Epithelial cell of prostate (primary cell): ENCODE measurements at regions not wholly inside any gene's neighbourhood (a gene's known extent, or its start where the extent isn't known, plus 50 kb on each side); places are given as distances from the start of the nearest gene placed in this dataset.

Source experiments
- DNase-seq: peaks from one replicate; pipeline ENCODE4 v3.0.0-alpha.2; 2011; ENCODE audit warnings: low read depth, low spot score
- H3K27ac ChIP-seq: fragments of 450-650 bp; 2 replicates; pipeline ENCODE4 v1.5.1; 2017; ENCODE audit warnings: mild to moderate bottlenecking

DNA sequence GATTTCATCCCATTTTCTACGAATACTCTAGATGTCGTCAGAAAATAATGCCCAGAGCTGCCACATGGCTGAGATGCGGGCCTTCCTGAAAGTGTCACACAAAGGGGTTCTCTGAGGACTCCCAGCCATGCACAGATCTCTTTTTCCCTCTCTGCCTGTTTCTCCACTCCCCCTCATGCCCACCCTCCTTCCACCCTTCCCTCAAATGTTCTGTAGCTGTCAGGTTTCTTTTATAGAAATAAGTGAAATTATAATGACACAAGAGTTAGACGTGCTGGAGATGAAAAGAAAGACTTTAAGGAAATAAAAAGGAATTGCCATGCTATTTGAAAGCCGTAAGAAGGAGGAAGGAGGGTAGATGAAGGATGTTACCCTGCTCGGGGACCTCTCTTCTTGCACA is 819.3 kb upstream of the CELF2 start:
- DNase-seq, result no peak
- no peak overlapping the region for H3K27ac ChIP-seq

DNA sequence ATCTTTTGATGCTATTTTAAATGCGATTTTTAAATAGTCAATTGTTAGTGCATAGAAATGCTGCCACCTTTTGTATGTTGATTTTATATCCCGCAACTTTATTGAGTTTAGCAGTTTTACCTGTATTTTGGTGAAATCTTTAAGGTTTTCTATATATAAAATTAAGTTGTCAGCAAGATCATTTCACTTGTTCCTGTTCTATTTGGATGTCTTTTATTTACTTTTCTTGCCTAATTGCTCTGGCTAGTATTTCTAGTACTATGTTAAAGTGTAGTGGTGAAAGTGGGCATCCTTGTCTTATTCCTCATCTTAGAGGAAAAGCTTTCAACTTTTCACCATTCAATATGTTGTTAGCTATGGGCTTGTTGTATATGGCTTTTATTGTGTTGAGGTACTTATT is 813.3 kb upstream of the CELF2 start:
- DNase-seq, result no peak
- H3K27ac ChIP-seq, result no peak overlapping the region

DNA sequence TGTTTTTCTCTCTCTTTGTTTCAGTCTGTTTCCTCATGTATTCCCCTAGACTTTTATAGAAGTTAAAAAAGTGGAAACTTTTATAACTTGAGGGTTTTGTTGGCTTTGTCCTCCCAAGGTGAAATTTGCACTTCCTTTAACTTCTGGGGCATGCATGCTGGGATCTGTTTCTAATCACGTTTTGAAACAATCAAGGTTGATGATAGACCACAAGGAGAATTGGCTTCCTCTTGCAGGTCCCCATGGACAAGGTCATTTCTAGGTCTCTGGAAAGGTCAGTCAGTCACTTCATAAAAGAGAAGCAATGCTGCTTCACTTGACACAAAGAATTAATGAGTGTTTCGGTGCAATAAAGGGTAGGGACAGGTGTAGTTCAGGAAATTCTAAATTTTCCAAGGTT is 811.8 kb upstream of the CELF2 start:
- H3K27ac ChIP-seq, result no peak overlapping the region
- no peak for DNase-seq

DNA sequence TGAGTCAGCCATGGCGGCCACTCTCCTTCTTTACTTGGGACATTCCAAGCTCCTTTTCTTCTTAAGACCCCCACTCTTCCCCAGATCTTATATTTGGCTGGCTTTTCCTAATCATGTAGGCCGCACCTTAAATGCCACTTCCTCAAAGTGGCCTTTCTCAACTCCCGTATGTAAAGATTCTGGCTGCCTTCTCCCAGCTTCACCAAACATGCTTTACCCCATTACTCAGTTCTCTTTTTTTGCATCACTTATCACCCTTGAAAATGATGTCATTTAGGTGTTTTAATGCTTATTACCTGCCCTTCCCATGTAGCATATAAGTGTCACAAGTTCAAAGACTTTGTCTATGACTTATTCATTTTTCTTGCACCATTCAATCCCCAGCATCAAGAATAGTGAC is 810.1 kb upstream of the CELF2 start:
- no peak overlapping the region for H3K27ac ChIP-seq
- no peak for DNase-seq

DNA sequence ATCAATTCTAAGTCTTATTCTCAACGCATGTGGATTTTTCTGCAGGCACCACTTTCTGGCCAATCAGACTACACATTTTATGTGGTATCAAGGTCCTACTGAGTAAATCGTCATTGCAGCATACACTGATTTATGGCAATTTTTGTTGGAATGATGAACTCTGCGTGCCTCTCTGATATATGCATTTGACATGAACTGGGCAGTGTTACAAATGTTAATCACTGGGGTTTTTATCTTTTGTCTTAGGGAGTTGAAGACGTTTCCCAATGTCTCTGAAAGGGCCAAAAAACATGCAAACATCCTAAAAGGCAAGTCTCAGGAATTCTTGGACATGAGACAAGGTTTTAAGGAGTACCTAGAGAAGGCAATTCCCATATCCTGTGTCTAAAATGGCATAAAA is 809.5 kb upstream of the CELF2 start:
- DNase-seq, result no peak
- H3K27ac ChIP-seq, result no peak overlapping the region

DNA sequence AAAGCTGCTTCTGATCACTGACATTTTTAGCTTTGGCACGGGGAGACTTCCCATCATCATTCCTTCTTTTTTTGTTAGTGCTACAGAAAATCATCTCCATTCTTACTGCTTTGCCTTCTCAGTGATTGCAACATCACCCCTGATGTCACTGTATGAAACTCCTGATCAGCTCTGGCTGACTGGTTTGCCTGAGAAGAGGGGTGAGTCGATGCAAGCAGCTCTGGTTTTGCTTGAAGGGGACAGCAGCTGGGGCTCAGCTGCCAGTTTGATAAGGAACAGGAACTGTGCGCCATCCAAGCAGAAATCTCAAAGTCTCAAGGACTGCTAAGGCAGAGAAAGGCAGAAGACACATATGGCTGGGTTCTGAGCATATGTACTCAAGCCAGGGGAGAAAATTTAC is 808.5 kb upstream of the CELF2 start:
- DNase-seq, result no peak
- H3K27ac ChIP-seq, result no peak overlapping the region

DNA sequence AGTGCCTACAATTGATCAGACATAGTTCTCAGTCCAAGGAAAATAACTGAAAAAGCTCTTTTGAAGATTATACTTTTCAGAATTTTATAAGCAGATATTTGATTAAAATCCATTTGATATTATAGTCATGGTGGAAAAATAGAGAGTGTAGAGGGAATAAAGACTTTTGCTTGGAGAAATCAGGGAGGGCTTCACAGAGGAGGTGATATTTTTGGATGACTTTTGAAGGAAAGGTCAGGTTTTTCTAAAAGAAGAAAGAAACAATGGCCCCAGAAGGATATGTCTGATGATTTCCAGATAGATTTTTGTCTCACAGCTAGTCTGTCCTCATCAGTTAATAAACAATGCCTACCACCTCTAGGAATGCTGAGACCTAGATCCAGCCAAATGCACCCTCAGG is 806.3 kb upstream of the CELF2 start:
- no peak for DNase-seq
- H3K27ac ChIP-seq, result no peak overlapping the region

DNA sequence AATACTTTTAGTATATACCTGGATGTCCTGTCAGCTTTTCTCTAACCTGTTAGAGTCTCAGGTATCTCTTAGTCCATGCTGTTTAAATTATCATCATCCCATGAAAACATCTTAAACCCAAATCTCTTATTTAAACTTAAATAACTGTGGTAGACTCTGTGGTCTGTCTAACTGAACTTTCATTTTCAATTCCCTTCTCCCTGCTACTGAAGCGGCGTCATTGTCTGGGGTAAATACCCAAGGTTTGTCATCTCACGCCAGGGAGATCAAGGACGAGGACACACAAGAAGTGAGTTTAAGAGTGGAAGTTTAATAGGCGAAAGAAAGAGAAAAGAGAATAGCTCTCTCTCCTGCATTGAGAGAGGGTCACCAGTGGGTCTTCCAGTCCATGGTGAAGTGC is 804.4 kb upstream of the CELF2 start:
- no peak for DNase-seq

DNA sequence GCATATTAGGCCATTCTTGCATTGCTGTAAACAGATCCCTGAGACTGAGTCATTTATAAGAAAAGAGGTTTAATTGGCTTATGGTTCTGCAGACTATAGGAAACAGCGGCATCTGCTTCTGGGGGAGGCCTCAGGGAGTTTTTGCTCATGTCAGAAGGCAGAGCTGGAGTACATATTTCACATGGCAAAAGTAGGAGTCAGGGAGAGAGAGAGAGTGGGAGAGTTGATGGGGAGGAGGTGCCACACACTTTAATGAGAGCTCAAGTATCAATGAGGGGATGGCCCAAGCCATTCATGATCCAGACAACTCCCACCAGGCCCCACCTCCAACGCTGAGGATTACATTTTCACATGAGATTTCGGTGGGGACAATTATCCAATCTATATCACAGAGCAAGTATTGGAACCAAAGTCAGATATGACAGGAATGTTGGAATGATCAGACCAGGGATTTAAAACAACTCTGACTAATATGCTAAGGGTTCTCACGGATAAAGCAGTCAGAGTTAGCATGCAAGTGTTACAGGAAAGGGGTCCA is 795.3 kb upstream of the CELF2 start:
- no peak for DNase-seq
- no peak overlapping the region for H3K27ac ChIP-seq

More for the DNA sequence above, 804.4 kb upstream of the CELF2 start:
- no peak overlapping the region for H3K27ac ChIP-seq

DNA sequence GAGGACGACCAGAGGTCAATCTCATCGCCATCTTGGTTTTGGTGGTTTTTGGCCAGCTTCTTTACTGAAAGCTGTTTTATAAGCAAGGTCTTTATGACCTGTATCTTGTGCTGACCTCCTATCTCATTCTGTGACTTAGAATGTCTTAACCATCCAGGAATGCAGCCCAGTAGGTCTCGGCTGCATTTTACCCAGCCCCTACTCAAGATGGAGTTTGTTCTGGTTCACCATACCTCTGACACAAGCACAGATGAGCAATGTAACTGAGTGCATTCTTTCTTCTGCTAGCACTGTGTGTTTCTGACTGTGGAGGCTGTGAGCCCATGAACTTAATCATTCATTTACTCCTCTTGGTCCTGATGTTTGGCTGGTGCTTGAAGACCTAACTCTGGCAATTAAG is 794.5 kb upstream of the CELF2 start:
- DNase-seq, result no peak

DNA sequence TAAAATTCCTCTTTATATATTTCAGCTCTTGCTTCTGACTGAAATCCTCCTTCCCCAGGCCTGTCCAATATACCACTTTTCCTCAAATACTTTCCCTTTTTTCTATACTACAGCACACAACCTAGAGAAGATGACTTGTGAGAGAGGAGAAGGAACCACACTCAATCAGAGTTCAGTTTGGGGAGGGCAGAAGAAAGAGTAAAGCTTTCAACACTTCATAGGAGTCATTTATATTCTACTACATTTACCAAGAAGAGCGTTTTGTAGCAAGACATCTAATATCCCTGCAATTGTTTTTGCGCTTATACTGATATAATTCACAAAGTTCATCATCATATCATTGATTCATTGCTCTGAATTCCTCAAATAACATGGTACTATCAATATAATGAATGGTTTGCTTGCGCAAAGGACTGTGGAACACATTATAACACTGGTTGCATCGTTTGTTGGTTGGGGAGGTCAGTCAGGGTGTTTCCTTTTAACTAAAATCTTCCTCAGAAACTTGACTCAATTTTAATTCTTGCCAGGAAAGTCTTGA is 792.5 kb upstream of the CELF2 start:
- no peak for DNase-seq
- H3K27ac ChIP-seq, result no peak overlapping the region

More for the DNA sequence above, 794.5 kb upstream of the CELF2 start:
- H3K27ac ChIP-seq, result no peak overlapping the region

DNA sequence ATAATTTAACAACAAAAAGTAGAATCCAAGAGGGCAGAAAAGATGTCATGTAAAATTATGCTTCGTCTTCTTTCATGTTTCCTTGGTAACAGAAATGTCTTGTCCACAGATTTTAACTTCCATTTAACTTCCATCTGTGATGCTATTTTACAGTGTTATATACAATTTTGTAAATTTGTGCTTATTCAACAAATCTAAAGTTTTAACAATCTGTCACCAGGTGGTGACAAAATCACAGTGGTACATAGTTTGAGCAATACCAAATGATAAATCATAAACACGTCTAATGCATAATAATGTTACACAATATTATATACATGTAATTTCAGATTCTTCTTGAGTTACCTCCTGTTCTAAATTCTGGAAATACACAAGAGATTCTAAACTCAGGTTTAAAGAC is 784.4 kb upstream of the CELF2 start:
- DNase-seq, result no peak
- no peak overlapping the region for H3K27ac ChIP-seq

DNA sequence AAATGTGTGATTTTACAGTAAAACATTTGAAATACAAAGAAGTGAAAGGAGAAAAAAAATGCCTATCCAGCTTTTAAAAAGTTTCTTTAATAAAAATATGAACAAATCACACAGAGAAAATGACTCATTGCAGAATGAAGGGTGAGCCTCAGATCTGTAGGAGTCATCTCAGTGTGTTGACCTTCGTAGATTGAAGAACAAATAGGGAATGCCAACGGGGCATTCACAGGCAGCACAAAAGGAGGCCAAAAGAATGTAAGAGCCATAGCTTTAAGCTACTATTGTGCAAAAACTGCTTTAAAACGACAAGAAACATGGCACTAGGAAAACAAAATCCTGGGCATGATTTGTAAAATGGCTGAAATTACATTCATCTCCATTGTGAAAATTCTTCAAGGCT is 782.7 kb upstream of the CELF2 start:
- no peak overlapping the region for H3K27ac ChIP-seq
- DNase-seq, result no peak

DNA sequence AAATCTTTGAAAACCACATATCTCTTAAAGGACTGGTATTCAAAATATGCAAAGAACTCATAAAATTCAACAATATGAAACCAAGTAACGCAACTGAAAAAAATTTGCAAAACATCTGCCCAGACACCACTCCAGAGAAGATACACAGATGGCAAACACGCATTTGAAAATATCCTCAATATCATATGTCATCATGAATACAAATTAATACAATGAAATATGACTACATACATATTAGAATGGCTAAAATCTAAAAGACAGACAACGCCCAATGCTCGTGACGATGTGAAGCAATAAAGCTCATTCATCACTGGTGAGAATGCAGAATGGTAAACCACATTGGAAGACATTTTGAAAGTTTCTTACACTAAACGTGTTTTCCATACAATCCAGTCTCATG is 770.1 kb upstream of the CELF2 start:
- DNase-seq, result no peak
- H3K27ac ChIP-seq, result no peak overlapping the region

DNA sequence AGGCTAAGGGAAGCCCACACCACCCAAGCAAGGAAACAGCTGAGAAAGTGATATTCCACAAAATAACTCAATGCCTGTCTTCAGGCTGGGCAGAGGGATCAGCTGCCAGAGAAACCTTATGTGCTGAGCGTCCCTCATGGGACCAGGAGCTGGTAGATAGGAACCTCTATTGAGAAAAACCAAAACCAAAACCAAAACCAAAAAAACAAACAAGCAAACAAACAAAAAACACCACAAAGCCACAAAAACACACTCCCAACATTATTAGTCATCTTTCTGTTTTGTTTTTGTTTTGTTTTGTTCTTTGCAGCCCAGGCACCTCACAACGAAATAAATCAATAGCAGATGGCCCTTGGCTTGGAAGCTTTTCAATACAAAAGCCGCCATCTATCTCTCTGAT is 760.8 kb upstream of the CELF2 start:
- no peak overlapping the region for H3K27ac ChIP-seq
- DNase-seq, result no peak

DNA sequence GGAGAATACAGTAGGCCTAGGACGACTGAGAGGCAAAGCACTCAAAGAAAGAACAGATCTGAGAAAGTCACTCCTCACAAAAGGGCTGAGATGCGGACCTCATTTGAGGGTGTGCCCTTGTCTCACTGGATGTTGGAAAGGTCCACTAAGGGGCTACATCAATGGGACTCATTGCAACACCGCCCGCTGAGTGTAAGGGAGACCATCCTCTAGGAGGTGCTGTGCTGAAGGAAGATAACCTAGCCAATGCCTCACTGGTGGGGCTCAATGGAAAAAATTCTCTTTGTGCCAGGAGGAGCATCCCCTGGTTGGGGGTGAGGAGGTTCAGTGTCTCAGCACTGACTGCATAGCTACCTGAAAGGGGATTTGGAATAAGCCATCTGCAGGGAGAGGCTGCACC is 758.7 kb upstream of the CELF2 start:
- DNase-seq, result no peak
- H3K27ac ChIP-seq, result no peak overlapping the region

DNA sequence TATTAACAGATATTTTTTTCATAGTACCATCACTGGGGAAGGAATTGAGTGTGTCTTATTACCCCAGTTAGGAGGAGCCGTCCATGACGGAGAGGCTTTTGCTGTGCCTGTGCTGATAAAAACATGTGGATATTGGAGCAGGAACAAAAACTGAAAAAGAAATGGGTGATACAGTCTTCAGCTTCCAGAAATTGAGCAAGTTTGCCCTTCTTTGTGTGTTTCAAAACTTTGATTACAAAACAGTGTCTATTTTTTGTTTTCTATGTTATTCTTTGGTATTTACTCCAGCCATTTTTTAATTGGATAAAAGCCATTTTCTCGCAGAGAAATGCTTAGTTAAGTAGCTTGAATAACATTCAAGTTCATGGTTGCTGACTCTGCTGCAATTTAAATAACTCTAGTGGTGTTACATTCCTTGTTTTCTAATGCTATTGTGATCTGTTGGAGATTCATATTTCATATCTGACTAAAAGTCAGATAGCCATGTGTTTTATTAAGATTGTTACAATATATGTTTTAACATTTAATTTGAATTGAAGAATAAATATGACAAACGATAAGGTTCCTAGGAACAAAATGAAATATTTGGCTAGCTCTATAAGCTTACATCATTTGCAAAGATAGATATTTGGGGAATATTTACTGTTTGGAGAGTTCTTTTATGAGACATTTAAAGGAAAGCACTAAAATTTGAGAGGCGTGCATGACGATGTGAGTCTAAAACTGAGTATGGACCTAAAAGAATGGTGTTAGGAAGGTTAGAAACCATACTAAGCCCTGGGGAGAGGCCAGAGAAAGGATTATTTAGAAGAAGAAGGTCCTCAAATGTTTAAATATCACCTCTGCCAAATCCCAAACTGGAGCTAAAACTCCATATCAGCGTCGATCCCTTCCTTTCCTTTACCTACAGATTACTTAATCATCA is 747.3 kb upstream of the CELF2 start:
- DNase-seq, result no peak
- H3K27ac ChIP-seq, result no peak overlapping the region

DNA sequence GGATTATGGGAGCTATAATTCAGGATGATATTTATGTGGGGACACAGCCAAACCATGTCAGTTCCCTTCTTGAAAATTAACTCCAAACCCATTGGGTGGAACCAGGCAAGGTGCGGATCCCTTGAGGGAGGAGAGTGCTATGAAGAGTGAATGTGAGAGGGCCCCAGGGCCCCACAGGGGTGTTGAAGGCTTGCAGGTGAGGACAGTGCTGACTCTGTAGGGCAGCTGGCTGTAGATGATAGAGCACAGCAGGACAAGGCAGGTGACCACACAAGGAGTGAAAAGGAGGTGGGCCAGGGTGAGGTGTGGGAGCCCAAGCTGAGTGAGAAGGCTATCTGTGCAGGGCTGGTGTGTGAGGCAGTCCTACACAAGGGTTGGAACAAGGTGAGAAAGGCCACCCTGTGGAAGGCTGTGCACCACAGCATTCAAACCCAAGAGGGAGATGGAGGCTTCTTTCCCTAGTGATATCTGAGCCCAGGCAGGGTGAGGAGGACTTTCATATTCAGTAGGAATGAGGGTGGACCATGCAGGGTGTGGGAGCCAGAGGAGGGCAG is 746.0 kb upstream of the CELF2 start:
- no peak overlapping the region for H3K27ac ChIP-seq

DNA sequence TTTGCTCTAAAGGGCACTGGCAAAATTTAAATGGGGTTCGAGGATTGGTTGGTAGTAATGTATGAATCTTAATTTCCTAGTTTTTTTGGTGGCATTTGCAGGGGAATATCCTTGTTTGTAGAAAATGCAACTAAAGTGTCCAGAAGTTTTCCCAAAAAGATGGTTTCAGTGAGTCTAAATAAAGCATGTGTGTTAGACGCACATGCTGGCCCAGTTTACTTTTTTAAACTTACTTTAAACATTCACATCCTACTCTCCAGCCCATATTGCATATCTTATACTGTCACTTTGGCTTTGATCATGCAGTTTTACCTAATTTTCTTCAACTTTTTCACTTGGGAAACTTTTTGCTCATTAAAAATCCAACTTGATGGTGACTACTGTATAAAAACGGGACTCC is 744.0 kb upstream of the CELF2 start:
- DNase-seq, result no peak
- H3K27ac ChIP-seq, result no peak overlapping the region

More for the DNA sequence above, 746.0 kb upstream of the CELF2 start:
- DNase-seq, result no peak

DNA sequence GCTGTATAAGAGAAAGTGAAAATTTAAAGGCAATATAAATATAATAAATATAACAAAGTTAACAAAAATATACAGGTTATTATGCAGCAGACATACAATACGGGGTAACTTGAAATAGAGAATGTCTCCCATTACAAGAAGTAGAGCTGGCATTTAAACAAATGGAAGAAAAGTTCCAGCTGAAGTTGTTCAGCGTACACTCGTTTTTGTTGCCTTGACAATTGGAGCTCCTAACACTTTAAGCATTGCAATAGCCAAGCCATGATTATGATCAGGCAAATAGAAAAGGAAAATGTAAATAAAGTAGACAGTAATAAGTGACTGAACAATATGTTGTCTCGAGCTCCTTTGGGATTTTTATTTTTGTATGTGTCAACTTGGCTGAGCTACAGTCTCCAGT is 737.8 kb upstream of the CELF2 start:
- no peak for DNase-seq
- no peak overlapping the region for H3K27ac ChIP-seq

DNA sequence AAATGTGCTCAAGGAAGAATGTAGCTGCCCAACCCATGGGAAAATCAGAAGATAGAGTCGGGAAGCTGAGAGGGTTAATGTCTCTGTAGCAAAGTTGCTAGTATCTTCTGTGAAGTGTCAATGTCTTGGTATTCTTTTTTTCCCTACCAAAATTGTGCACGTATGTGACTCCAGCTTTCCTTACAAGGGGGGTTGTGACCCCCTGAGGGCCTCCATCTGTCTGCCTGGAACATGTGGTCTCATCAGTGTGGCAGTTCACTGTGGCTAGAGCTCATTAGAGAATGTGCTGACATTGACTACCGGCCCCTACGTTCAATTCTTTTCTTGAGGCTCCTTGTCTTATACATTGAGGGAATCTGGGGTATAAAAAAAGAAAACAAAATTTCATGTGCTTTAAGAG is 725.2 kb upstream of the CELF2 start:
- no peak overlapping the region for H3K27ac ChIP-seq
- DNase-seq, result no peak
